Neural cell (in vitro differentiated cells): ENCODE measurements at regions not wholly inside any gene's neighbourhood (a gene's known extent, or its start where the extent isn't known, plus 50 kb on each side); places are given as distances from the start of the nearest gene placed in this dataset.

Experiments used
- H2AFZ ChIP-seq: fragments of 200-600, 300-800 bp; sonication (generic), shearing (Covaris generic); 2 replicates; pipeline ENCODE4 v1.6.0; 2014; ENCODE audit warnings: low read depth, mild to moderate bottlenecking, antibody characterized with exemption, low read length, moderate library complexity
- H3F3A ChIP-seq: fragments of 200-600 bp; shearing (Covaris generic); 2 replicates; pipeline ENCODE4 v1.6.1; 2016; ENCODE audit warnings: mild to moderate bottlenecking, moderate library complexity, mixed read lengths, antibody characterized with exemption, low read length; ENCODE audit not compliant: insufficient read depth, poor library complexity, severe bottlenecking
- H3K27ac ChIP-seq: fragments of 200-600, 300-800 bp; sonication (generic), shearing (Covaris generic); 2 replicates; pipeline ENCODE4 v1.5.1; 2014; ENCODE audit warnings: mild to moderate bottlenecking, low read length, moderate library complexity
- H3K27me3 ChIP-seq: fragments of 300-800, 200-600 bp; sonication (generic), shearing (Covaris generic); 2 replicates; pipeline ENCODE4 v1.6.0; 2014; ENCODE audit warnings: mild to moderate bottlenecking, low read depth, low read length, moderate library complexity; ENCODE audit not compliant: insufficient read depth
- H3K36me3 ChIP-seq: fragments of 300-800, 200-600 bp; sonication (generic), shearing (Covaris generic); 2 replicates; pipeline ENCODE4 v1.5.1; 2014; ENCODE audit warnings: mild to moderate bottlenecking, antibody characterized with exemption, low read length, moderate library complexity; ENCODE audit not compliant: insufficient read depth
- H3K4me2 ChIP-seq: fragments of 300-800, 200-600 bp; sonication (generic), shearing (Covaris generic); 2 replicates; pipeline ENCODE4 v1.6.0; 2014; ENCODE audit warnings: mild to moderate bottlenecking, low read length
- H3K4me3 ChIP-seq: fragments of 300-800, 200-600 bp; sonication (generic), shearing (Covaris generic); 2 replicates; pipeline ENCODE4 v1.5.1; 2014; ENCODE audit warnings: mild to moderate bottlenecking, low read length, moderate library complexity
- H3K79me2 ChIP-seq: fragments of 200-600 bp; shearing (Covaris generic); replicated peaks from 2 replicates; pipeline ENCODE4 v1.6.0; 2014; ENCODE audit warnings: mild to moderate bottlenecking, low read length, moderate library complexity; ENCODE audit not compliant: insufficient read depth
- H3K9ac ChIP-seq: fragments of 300-800, 200-600 bp; sonication (generic), shearing (Covaris generic); 2 replicates; pipeline ENCODE4 v1.6.1; 2016; ENCODE audit warnings: mild to moderate bottlenecking, low read length, mixed read lengths
- H3K9me2 ChIP-seq: fragments of 200-600 bp; shearing (Covaris generic); 2 replicates; pipeline ENCODE4 v1.6.1; 2016; ENCODE audit warnings: mild to moderate bottlenecking, low read length, mixed read lengths; ENCODE audit not compliant: insufficient read depth
- H3K9me3 ChIP-seq: fragments of 200-600, 300-800 bp; sonication (generic), shearing (Covaris generic); 2 replicates; pipeline ENCODE4 v1.6.1; 2016; ENCODE audit warnings: mild to moderate bottlenecking, mixed run types, low read length, moderate library complexity, mixed read lengths
- H4K20me1 ChIP-seq: fragments of 200-600 bp; shearing (Covaris generic); 2 replicates; pipeline ENCODE4 v1.6.1; 2016; ENCODE audit warnings: mild to moderate bottlenecking, mixed run types; ENCODE audit not compliant: insufficient read depth
- CTCF ChIP-seq: fragments of 450-650 bp; IDR thresholded peaks from 2 replicates; pipeline ENCODE4 v1.5.1; 2014; ENCODE audit warnings: antibody characterized with exemption, mild to moderate bottlenecking, moderate library complexity; ENCODE audit not compliant: poor library complexity, severe bottlenecking
- EP300 ChIP-seq: fragments of 450-650 bp; conservative IDR thresholded peaks from 2 replicates; pipeline ENCODE4 v1.6.1; 2014; ENCODE audit warnings: antibody characterized with exemption, mild to moderate bottlenecking, moderate library complexity; ENCODE audit not compliant: poor library complexity, severe bottlenecking
- EZH2 ChIP-seq: fragments of 200-600, 300-800 bp; shearing (Covaris generic), sonication (generic); IDR thresholded peaks from 2 replicates; pipeline ENCODE4 v1.6.1; 2014; ENCODE audit warnings: antibody characterized with exemption, low read length, borderline replicate concordance, mild to moderate bottlenecking; ENCODE audit not compliant: insufficient read depth, poor library complexity, severe bottlenecking
- MXI1 ChIP-seq: fragments of 450-650 bp; conservative IDR thresholded peaks from 2 replicates; pipeline ENCODE4 v1.6.1; 2014; ENCODE audit warnings: antibody characterized with exemption, mild to moderate bottlenecking; ENCODE audit not compliant: poor library complexity, severe bottlenecking
- POLR2AphosphoS5 ChIP-seq: IDR thresholded peaks from 2 replicates; pipeline ENCODE4 v1.6.1; 2012
- RAD21 ChIP-seq: fragments of 450-650 bp; conservative IDR thresholded peaks from 2 replicates; pipeline ENCODE4 v1.6.1; 2014; ENCODE audit warnings: antibody characterized with exemption, mild to moderate bottlenecking, moderate library complexity
- REST ChIP-seq: IDR thresholded peaks from 2 replicates; pipeline ENCODE4 v1.6.1; 2012; ENCODE audit warnings: borderline replicate concordance
- SMC3 ChIP-seq: fragments of 450-650 bp; conservative IDR thresholded peaks from 2 replicates; pipeline ENCODE4 v1.6.1; 2014; ENCODE audit warnings: antibody characterized with exemption, mild to moderate bottlenecking, moderate library complexity; ENCODE audit not compliant: poor library complexity
- TAF1 ChIP-seq: IDR thresholded peaks from 2 replicates; pipeline ENCODE4 v1.6.1; 2012; ENCODE audit warnings: low read depth

GRCh38 chr2:138415985-138416384 lies 85.6 kb upstream of the SPOPL start:
- no peaks in the 10 kb centered on the region for H3K9me2 ChIP-seq

GRCh38 chr2:138418453-138418852 lies 83.1 kb upstream of the SPOPL start:
- Histone ChIP-seq H3K4me2 (no peak overlapping the region), H3F3A (no peaks in the 10 kb centered on the region), H3K79me2 (no peaks in the 10 kb centered on the region), H3K4me3 (no peak overlapping the region), H3K9ac (no peak overlapping the region), H2AFZ (no peak overlapping the region), H3K27ac (no peak overlapping the region), H3K9me2 (no peaks in the 10 kb centered on the region), H3K9me3 (no peaks in the 10 kb centered on the region), H4K20me1 (no peaks in the 10 kb centered on the region), H3K27me3 (no peaks in the 10 kb centered on the region), H3K36me3 (no peaks in the 10 kb centered on the region)
- TF ChIP-seq RAD21 (no peak), REST (no peak), EP300 (no peak), POLR2AphosphoS5 (no peak), TAF1 (no peak), MXI1 (no peak), CTCF (no peak)

More at GRCh38 chr2:138415985-138416384, 85.6 kb upstream of the SPOPL start:
- no peak overlapping the region for H3K27ac ChIP-seq
- no peak overlapping the region for H2AFZ ChIP-seq
- no peaks in the 10 kb centered on the region for H3F3A ChIP-seq
- H3K9ac ChIP-seq = no peak overlapping the region
- no peak overlapping the region for H3K4me2 ChIP-seq
- H3K4me3 ChIP-seq = no peak overlapping the region
- H4K20me1 ChIP-seq = no peaks in the 10 kb centered on the region
- H3K36me3 ChIP-seq = no peaks in the 10 kb centered on the region
- no peaks in the 10 kb centered on the region for H3K27me3 ChIP-seq
- TF ChIP-seq RAD21 = no peak
- no peak for TF ChIP-seq MXI1
- TF ChIP-seq POLR2AphosphoS5 = no peak
- no peak for TF ChIP-seq SMC3
- no peak for TF ChIP-seq REST
- no peak for TF ChIP-seq CTCF
- TF ChIP-seq EZH2 = no peak
- no peak for TF ChIP-seq TAF1
- TF ChIP-seq EP300 = no peak
- H3K79me2 ChIP-seq = no peaks in the 10 kb centered on the region
- no peaks in the 10 kb centered on the region for H3K9me3 ChIP-seq
